GM12873 (cell line): ENCODE measurements at regions not wholly inside any gene's neighbourhood (a gene's known extent, or its start where the extent isn't known, plus 50 kb on each side); places are given as distances from the start of the nearest gene placed in this dataset.

ENCODE experiments used
- TF ChIP-seq, protein P1 (sequence below): IDR thresholded peaks from 2 replicates; pipeline ENCODE4 v1.5.1; 2012; ENCODE audit warnings: low read depth, mild to moderate bottlenecking, moderate library complexity, low read length, control low read depth; ENCODE audit not compliant: insufficient read depth; ENCODE audit errors: missing control alignments

DNA sequence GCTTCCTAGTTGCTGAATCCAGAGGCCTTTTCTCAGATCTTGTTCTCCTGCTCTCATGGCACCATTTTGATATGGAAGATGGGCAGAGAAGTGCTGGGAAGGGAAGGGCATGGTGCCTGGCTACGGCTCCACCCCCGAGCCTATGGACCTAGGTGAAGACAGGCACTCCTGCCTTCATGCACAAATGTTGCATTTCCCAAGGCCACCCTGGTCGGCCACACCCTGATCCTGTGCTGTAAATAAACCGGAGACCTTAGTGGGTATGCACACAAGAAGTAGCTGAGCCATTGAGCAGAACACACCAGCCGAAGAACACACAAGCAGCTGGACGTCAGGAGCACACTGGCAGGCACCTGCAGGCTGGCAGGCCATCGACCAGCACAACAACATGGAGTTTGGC is 261.6 kb downstream of the SHQ1 start:
- TF ChIP-seq, protein P1, sequence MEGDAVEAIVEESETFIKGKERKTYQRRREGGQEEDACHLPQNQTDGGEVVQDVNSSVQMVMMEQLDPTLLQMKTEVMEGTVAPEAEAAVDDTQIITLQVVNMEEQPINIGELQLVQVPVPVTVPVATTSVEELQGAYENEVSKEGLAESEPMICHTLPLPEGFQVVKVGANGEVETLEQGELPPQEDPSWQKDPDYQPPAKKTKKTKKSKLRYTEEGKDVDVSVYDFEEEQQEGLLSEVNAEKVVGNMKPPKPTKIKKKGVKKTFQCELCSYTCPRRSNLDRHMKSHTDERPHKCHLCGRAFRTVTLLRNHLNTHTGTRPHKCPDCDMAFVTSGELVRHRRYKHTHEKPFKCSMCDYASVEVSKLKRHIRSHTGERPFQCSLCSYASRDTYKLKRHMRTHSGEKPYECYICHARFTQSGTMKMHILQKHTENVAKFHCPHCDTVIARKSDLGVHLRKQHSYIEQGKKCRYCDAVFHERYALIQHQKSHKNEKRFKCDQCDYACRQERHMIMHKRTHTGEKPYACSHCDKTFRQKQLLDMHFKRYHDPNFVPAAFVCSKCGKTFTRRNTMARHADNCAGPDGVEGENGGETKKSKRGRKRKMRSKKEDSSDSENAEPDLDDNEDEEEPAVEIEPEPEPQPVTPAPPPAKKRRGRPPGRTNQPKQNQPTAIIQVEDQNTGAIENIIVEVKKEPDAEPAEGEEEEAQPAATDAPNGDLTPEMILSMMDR, result no peak

DNA sequence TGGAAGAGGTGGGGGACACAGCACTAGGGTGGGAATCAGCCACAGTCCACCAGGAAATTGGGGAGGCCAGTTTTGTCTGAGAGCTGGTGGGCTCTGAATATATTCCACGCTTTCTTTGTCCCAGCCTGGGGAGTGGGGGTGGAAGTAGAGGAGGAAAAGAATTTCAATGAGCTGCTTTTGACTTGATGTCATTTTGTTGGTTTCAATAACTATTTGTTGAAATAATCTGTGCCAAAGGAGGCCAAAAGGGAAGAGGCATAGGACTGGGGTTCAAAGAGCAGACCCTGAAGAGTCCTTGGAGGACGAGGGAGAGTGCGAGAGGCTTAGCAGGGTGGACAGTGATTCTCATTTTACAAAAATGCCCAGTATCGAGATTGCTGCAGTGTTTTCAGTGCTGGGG is 262.3 kb downstream of the SHQ1 start:
- TF ChIP-seq, protein P1, result no peak

DNA sequence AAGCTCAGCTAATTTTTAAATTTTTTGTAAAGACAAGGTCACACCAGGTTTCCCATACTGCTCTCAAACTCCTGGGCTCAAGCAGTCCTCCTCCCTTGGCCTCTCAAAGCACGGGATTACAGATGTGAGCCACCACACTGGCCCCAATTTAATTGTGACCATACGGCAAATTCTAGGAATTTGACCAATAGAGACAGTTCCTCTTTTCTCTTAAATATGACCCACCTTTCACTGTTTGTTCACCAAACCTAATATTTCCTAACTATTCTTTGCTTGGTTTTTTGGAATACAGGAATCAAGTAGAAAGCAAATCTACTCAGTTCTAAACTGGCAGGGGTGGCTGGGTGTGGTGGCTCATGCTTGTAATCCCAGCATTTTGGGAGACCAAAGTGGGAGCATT is 264.0 kb downstream of the SHQ1 start:
- TF ChIP-seq, protein P1, result no peak

DNA sequence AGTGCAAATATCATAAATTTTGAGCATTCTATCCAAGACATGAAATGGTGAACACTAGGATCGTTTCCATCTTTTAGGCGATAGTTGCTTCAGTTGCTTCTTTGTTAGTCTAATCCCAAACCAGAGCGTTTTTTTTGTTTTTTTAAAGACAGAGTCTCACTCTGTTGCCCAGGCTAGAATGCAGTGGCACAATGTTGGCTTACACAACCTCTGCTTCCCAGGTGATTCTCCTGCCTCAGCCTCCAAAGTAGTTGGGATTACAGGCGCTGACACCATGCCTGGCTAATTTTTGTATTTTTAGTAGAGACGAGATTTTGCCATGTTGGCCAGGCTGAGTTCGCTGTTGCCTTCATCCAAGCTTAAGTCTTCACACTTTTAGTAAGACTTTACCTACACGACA is 265.3 kb downstream of the SHQ1 start:
- TF ChIP-seq, protein P1, result no peak

DNA sequence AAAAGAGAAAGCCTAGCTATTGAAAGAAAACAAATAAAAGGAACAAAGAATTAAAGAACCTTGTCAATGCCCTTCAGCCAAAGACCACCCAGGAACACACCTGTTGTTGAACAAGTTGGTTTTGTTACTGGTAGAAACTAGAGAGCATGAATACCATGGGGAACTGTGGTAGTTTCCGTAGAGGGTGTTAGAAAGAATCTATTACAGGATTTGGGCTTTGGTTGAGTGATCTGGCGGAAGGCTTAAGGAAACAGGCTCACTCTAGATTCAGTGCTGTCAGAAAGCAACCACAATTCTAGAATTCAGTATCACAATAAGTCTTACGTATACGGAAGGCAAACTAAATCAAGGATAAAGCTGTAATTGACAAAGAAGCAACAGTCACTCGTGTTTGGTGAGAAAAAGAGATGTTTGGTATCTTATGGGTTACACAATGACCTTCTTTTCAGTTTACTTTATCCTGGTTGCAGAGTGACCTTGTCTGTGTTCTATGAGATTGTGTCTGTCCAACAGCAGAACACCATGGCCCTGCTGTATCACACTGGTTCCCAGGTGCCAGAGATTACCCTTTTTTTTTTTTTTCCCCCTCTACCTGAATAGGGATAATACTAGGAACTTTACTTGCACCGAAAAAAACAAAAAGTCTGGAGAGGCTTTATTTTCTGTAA is 265.9 kb downstream of the SHQ1 start:
- TF ChIP-seq, protein P1, result no peak

DNA sequence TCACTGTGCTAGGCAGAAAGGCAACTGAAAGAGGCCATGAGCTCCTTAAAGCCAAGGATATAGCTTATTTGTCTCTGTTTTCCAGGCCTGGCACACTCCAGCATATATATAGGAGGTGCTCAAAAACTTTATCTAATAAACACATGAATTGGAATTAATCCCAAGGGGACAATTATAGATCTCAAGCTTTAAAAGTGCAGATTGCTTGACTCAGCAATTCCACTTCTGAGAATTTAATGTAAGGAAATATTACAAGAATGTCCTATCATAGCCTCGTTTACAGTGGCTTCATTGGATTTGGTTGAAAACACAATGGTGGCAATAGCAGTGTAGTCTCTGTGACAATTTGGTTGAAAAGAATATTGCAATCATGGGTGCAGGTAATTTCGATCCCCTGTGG is 267.3 kb downstream of the SHQ1 start:
- TF ChIP-seq, protein P1, result no peak

DNA sequence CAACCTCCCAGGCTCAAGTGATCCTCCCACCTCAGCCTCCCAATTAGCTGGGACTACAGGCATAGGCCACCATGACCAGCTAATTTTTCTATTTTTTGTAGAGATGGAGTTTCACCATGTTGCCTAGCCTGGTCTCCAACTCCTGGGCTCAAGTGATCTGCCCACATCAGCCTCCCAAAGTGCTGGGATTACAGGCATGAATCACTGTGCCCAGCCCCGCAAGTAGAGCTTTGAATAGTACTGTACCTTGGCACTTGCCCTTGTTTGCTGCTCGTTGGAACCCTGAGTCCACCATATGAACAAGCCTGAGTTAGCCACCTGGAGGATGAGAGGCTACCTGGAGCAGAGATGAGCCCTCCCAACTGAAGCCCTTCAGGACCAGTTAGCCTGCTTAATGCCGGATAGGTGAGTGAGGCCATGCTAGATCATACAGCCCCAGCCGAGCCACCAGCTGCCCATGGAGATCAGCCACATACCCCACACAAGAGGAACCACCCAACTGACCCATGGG is 267.9 kb downstream of the SHQ1 start:
- TF ChIP-seq, protein P1, result no peak
